Loucy (cell line): ENCODE measurements at regions not wholly inside any gene's neighbourhood (a gene's known extent, or its start where the extent isn't known, plus 50 kb on each side); places are given as distances from the start of the nearest gene placed in this dataset.

ENCODE experiments used
- H2AFZ ChIP-seq: fragments of 200-600 bp; sonication (generic); 2 replicates; pipeline ENCODE4 v1.6.0; 2016; ENCODE audit warnings: antibody characterized with exemption, mild to moderate bottlenecking, low read length, moderate library complexity
- H3F3A ChIP-seq: fragments of 200-600 bp; 2 replicates; pipeline ENCODE4 v1.6.0; 2016; ENCODE audit warnings: antibody characterized with exemption, low read depth, mild to moderate bottlenecking
- H3K27me3 ChIP-seq: fragments of 200-600 bp; sonication (generic); 2 replicates; pipeline ENCODE4 v1.6.1; 2014; ENCODE audit warnings: low read length, mild to moderate bottlenecking; ENCODE audit not compliant: insufficient read depth, poor library complexity, severe bottlenecking
- H3K36me3 ChIP-seq: fragments of 200-600 bp; sonication (generic); 2 replicates; pipeline ENCODE4 v1.6.1; 2016; ENCODE audit warnings: low read length; ENCODE audit not compliant: insufficient read depth
- H3K4me1 ChIP-seq: fragments of 200-600 bp; sonication (generic); 2 replicates; pipeline ENCODE4 v1.5.1; 2014; ENCODE audit warnings: low read length, mild to moderate bottlenecking; ENCODE audit not compliant: insufficient read depth, poor library complexity, severe bottlenecking
- H3K4me2 ChIP-seq: fragments of 200-600 bp; sonication (generic); 2 replicates; pipeline ENCODE4 v1.6.0; 2014; ENCODE audit warnings: antibody characterized with exemption, low read length, low read depth, mild to moderate bottlenecking; ENCODE audit not compliant: poor library complexity, severe bottlenecking
- H3K4me3 ChIP-seq: fragments of 200-600 bp; sonication (generic); 2 replicates; pipeline ENCODE4 v1.5.1; 2014; ENCODE audit warnings: low read length, mild to moderate bottlenecking, mixed read lengths; ENCODE audit not compliant: poor library complexity, severe bottlenecking
- H3K79me2 ChIP-seq: fragments of 200-600 bp; sonication (generic); 2 replicates; pipeline ENCODE4 v1.6.1; 2014; ENCODE audit warnings: low read length; ENCODE audit not compliant: insufficient read depth
- H3K9ac ChIP-seq: fragments of 200-600 bp; sonication (generic); 2 replicates; pipeline ENCODE4 v1.6.0; 2014; ENCODE audit warnings: mild to moderate bottlenecking, low read depth, low read length, moderate library complexity; ENCODE audit not compliant: poor library complexity, severe bottlenecking
- H3K9me2 ChIP-seq: fragments of 200-600 bp; sonication (generic); replicated peaks from 2 replicates; pipeline ENCODE4 v1.6.1; 2016; ENCODE audit warnings: low read depth, low read length, mixed read lengths
- H3K9me3 ChIP-seq: fragments of 200-600 bp; sonication (generic); 2 replicates; pipeline ENCODE4 v1.6.1; 2014; ENCODE audit warnings: mild to moderate bottlenecking, antibody characterized with exemption, low read length, low read depth; ENCODE audit not compliant: insufficient read depth
- H4K20me1 ChIP-seq: fragments of 200-600 bp; sonication (generic); 2 replicates; pipeline ENCODE4 v1.6.0; 2014; ENCODE audit warnings: antibody characterized with exemption, low read length, mild to moderate bottlenecking; ENCODE audit not compliant: insufficient read depth, poor library complexity, severe bottlenecking
- CTCF ChIP-seq: fragments of 200-600 bp; sonication (generic); conservative IDR thresholded peaks from 2 replicates; pipeline ENCODE4 v1.5.1; 2014; ENCODE audit warnings: mild to moderate bottlenecking, antibody characterized with exemption, low read length
- EZH2phosphoT487 ChIP-seq: fragments of 200-600 bp; IDR thresholded peaks from 2 replicates; pipeline ENCODE4 v1.6.1; 2018; ENCODE audit warnings: antibody characterized with exemption, mild to moderate bottlenecking, moderate library complexity, borderline replicate concordance

- H3K9me2 ChIP-seq: no peaks in the 10 kb centered on the region
- H3K27me3 ChIP-seq: no peaks in the 10 kb centered on the region
- no peaks in the 10 kb centered on the region for H3K36me3 ChIP-seq
- no peak overlapping the region for H2AFZ ChIP-seq
- H3F3A ChIP-seq: no peaks in the 10 kb centered on the region
- TF ChIP-seq EZH2phosphoT487: no peak
- no peak for TF ChIP-seq CTCF
- H3K4me2 ChIP-seq: peak overlapping the region; percentile 32
- H3K4me1 ChIP-seq: peaks cover 20% of the 10 kb centered on the region
- no peaks in the 10 kb centered on the region for H4K20me1 ChIP-seq
- H3K9me3 ChIP-seq: no peaks in the 10 kb centered on the region
- no peaks in the 10 kb centered on the region for H3K79me2 ChIP-seq
- no peak overlapping the region for H3K4me3 ChIP-seq
- no peak overlapping the region for H3K9ac ChIP-seq
These were observed 54.9 kb upstream of the SACS start for GRCh38 chr13:23488442-23488841.

DNA sequence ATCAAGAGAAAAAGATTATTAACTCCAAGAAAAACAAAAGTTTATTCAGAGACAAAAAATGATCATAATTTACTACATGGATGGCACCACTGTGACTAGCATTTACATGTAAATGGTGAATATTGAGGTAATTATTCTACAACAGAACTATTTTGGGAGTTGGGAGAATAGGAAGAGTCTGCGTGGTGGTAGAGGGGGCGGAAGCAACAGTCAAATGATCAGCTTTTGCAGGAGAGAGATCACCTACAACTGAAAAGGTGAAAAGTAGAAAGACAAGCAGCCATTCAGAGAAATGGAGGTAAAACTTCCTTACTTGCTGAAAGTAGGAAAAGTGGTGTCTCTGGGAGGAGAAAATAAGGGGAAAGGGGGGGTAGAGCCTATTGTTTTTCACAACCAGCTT is 62.8 kb upstream of the SACS start:
- no peaks in the 10 kb centered on the region for H3K4me1 ChIP-seq
- no peaks in the 10 kb centered on the region for H3K36me3 ChIP-seq
- H3K9me3 ChIP-seq: no peaks in the 10 kb centered on the region
- no peaks in the 10 kb centered on the region for H3K79me2 ChIP-seq
- H3K4me2 ChIP-seq: no peak overlapping the region
- H2AFZ ChIP-seq: no peak overlapping the region
- H3K9me2 ChIP-seq: no peaks in the 10 kb centered on the region
- H3K4me3 ChIP-seq: no peak overlapping the region
- no peaks in the 10 kb centered on the region for H4K20me1 ChIP-seq
- H3F3A ChIP-seq: no peaks in the 10 kb centered on the region
- H3K27me3 ChIP-seq: no peaks in the 10 kb centered on the region
- TF ChIP-seq CTCF: no peak
- TF ChIP-seq EZH2phosphoT487: no peak
- no peak overlapping the region for H3K9ac ChIP-seq

DNA sequence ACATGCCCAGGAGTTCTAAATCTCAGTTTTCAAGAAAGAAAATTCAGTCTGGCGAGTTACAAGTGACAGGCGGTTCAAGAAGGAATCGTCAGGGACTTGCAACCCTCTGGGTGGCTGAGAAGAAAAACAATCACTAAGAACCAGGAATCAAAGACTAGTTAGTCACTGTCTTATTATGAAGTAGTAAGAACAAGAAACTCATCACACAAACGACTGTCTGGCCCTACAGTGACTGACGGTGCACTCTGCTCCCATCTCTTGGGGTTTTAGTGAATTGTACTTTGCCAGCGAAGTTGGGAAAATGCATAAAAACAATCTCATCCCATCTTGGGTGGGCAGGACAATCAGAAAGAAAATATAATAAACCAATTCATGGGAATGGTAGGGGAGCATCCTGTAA is 63.7 kb upstream of the SACS start:
- no peaks in the 10 kb centered on the region for H3K27me3 ChIP-seq
- no peaks in the 10 kb centered on the region for H4K20me1 ChIP-seq
- no peaks in the 10 kb centered on the region for H3K4me1 ChIP-seq
- H3K4me3 ChIP-seq: no peak overlapping the region
- H2AFZ ChIP-seq: no peak overlapping the region
- H3K36me3 ChIP-seq: no peaks in the 10 kb centered on the region
- TF ChIP-seq CTCF: no peak
- TF ChIP-seq EZH2phosphoT487: no peak
- H3F3A ChIP-seq: no peaks in the 10 kb centered on the region
- H3K9ac ChIP-seq: no peak overlapping the region
- H3K9me2 ChIP-seq: no peaks in the 10 kb centered on the region
- no peaks in the 10 kb centered on the region for H3K79me2 ChIP-seq
- no peaks in the 10 kb centered on the region for H3K9me3 ChIP-seq
- no peak overlapping the region for H3K4me2 ChIP-seq
